ENCODE measurements at regions not wholly inside any gene's neighbourhood (a gene's known extent, or its start where the extent isn't known, plus 50 kb on each side); places are given as distances from the start of the nearest gene placed in this dataset.

DNA sequence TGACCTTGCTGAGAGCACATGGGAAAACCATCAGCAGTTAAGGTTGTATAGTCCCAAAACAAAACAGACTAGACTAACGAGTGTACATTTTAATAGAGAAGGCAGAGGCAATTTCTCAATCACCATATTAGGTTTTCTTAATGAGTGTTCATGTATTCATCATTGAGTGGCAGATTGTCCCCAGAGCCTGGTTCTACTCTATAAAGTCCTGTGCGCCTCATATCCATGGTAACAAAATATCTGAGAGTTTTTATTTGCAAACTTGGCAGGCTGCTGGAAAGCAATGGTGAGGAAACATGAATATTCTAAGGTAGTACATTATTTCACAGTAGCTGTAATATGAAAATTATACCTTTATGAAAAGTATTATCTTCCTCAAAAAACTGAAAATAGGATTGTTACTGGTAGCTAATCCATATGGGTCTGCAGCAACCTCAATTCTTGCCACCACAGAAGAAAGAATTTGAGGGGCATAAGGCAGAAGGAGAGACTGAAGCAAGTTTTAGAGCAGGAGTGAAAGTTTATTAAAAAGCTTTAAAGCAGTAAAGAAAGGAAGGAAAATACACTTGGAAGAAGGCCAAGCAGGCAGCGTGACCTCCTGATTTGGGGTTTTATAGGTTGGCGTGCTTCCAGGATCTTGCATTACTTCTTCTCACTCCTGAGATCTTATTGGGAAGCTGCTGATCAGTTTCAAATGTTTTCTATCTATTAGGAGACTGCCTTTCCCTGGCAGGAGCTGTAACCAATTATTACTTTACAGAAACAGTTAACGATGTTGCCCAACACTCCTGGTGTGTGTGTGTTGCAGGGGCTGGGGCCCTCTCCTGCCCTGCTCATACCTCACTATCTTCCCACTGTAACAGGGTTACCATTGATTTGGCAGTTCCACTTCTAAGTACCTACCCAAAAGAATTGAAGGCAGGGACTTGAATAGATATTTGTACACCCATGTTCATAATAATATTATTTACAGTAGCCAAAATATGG is 154.0 kb upstream of the NUDT4 start:
- Mint-ChIP-seq H3K36me3 (ENCODE audit: low read depth) (peaks cover 3% of the 10 kb centered on the region; the same call in 2 of the 3 replicates), H3K27me3 (ENCODE audit: insufficient read depth, low read depth, poor library complexity) (no peaks in the 10 kb centered on the region), H3K27ac (no peak overlapping the region), H3K4me1 (peaks cover 17% of the 10 kb centered on the region), H3K4me3 (no peak overlapping the region), H3K9me3 (peaks cover 10% of the 10 kb centered on the region; the same call in 2 of the 3 replicates)
- no peaks in the 10 kb centered on the region for H3K27me3 ChIP-seq (ENCODE audit: insufficient read depth)
- H2AFZ ChIP-seq, result no peak overlapping the region
- no peak overlapping the region for H3K27ac ChIP-seq (ENCODE audit: low read depth)
- no peak for ATAC-seq
- H3F3A ChIP-seq (replicated peaks; ENCODE audit: low read depth), result no peaks in the 10 kb centered on the region
- no peaks in the 10 kb centered on the region for H3K9me2 ChIP-seq (ENCODE audit: insufficient read depth)
- TF ChIP-seq, protein P1, sequence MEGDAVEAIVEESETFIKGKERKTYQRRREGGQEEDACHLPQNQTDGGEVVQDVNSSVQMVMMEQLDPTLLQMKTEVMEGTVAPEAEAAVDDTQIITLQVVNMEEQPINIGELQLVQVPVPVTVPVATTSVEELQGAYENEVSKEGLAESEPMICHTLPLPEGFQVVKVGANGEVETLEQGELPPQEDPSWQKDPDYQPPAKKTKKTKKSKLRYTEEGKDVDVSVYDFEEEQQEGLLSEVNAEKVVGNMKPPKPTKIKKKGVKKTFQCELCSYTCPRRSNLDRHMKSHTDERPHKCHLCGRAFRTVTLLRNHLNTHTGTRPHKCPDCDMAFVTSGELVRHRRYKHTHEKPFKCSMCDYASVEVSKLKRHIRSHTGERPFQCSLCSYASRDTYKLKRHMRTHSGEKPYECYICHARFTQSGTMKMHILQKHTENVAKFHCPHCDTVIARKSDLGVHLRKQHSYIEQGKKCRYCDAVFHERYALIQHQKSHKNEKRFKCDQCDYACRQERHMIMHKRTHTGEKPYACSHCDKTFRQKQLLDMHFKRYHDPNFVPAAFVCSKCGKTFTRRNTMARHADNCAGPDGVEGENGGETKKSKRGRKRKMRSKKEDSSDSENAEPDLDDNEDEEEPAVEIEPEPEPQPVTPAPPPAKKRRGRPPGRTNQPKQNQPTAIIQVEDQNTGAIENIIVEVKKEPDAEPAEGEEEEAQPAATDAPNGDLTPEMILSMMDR (conservative IDR thresholded peaks at IDR 0.05; ENCODE audit: low read depth in 2 of 2), result no peak
- TF ChIP-seq, protein P2, sequence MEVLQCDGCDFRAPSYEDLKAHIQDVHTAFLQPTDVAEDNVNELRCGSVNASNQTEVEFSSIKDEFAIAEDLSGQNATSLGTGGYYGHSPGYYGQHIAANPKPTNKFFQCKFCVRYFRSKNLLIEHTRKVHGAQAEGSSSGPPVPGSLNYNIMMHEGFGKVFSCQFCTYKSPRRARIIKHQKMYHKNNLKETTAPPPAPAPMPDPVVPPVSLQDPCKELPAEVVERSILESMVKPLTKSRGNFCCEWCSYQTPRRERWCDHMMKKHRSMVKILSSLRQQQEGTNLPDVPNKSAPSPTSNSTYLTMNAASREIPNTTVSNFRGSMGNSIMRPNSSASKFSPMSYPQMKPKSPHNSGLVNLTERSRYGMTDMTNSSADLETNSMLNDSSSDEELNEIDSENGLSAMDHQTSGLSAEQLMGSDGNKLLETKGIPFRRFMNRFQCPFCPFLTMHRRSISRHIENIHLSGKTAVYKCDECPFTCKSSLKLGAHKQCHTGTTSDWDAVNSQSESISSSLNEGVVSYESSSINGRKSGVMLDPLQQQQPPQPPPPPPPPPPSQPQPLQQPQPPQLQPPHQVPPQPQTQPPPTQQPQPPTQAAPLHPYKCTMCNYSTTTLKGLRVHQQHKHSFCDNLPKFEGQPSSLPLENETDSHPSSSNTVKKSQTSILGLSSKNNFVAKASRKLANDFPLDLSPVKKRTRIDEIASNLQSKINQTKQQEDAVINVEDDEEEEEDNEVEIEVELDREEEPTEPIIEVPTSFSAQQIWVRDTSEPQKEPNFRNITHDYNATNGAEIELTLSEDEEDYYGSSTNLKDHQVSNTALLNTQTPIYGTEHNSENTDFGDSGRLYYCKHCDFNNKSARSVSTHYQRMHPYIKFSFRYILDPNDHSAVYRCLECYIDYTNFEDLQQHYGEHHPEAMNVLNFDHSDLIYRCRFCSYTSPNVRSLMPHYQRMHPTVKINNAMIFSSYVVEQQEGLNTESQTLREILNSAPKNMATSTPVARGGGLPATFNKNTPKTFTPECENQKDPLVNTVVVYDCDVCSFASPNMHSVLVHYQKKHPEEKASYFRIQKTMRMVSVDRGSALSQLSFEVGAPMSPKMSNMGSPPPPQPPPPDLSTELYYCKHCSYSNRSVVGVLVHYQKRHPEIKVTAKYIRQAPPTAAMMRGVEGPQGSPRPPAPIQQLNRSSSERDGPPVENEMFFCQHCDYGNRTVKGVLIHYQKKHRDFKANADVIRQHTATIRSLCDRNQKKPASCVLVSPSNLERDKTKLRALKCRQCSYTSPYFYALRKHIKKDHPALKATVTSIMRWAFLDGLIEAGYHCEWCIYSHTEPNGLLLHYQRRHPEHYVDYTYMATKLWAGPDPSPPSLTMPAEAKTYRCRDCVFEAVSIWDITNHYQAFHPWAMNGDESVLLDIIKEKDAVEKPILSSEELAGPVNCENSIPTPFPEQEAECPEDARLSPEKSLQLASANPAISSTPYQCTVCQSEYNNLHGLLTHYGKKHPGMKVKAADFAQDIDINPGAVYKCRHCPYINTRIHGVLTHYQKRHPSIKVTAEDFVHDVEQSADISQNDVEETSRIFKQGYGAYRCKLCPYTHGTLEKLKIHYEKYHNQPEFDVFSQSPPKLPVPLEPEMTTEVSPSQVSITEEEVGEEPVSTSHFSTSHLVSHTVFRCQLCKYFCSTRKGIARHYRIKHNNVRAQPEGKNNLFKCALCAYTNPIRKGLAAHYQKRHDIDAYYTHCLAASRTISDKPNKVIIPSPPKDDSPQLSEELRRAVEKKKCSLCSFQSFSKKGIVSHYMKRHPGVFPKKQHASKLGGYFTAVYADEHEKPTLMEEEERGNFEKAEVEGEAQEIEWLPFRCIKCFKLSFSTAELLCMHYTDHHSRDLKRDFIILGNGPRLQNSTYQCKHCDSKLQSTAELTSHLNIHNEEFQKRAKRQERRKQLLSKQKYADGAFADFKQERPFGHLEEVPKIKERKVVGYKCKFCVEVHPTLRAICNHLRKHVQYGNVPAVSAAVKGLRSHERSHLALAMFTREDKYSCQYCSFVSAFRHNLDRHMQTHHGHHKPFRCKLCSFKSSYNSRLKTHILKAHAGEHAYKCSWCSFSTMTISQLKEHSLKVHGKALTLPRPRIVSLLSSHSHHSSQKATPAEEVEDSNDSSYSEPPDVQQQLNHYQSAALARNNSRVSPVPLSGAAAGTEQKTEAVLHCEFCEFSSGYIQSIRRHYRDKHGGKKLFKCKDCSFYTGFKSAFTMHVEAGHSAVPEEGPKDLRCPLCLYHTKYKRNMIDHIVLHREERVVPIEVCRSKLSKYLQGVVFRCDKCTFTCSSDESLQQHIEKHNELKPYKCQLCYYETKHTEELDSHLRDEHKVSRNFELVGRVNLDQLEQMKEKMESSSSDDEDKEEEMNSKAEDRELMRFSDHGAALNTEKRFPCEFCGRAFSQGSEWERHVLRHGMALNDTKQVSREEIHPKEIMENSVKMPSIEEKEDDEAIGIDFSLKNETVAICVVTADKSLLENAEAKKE (CRISPR knock-in tag; IDR thresholded peaks at IDR 0.05), result no peak
- TF ChIP-seq, protein P3, sequence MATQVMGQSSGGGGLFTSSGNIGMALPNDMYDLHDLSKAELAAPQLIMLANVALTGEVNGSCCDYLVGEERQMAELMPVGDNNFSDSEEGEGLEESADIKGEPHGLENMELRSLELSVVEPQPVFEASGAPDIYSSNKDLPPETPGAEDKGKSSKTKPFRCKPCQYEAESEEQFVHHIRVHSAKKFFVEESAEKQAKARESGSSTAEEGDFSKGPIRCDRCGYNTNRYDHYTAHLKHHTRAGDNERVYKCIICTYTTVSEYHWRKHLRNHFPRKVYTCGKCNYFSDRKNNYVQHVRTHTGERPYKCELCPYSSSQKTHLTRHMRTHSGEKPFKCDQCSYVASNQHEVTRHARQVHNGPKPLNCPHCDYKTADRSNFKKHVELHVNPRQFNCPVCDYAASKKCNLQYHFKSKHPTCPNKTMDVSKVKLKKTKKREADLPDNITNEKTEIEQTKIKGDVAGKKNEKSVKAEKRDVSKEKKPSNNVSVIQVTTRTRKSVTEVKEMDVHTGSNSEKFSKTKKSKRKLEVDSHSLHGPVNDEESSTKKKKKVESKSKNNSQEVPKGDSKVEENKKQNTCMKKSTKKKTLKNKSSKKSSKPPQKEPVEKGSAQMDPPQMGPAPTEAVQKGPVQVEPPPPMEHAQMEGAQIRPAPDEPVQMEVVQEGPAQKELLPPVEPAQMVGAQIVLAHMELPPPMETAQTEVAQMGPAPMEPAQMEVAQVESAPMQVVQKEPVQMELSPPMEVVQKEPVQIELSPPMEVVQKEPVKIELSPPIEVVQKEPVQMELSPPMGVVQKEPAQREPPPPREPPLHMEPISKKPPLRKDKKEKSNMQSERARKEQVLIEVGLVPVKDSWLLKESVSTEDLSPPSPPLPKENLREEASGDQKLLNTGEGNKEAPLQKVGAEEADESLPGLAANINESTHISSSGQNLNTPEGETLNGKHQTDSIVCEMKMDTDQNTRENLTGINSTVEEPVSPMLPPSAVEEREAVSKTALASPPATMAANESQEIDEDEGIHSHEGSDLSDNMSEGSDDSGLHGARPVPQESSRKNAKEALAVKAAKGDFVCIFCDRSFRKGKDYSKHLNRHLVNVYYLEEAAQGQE (IDR thresholded peaks at IDR 0.05; ENCODE audit: unreplicated experiment), result no peak
- TF ChIP-seq CREB1 (CRISPR knock-in tag; IDR thresholded peaks at IDR 0.05; ENCODE audit: low read depth), result no peak
- TF ChIP-seq EZH2 (IDR thresholded peaks at IDR 0.05; ENCODE audit: low read depth, unreplicated experiment), result no peak
- TF ChIP-seq NANOG (IDR thresholded peaks at IDR 0.05; ENCODE audit: borderline replicate concordance), result no peak
- TF ChIP-seq EZH2phosphoT487 (IDR thresholded peaks at IDR 0.05; ENCODE audit: unreplicated experiment), result no peak
- no peak for TF ChIP-seq STAT1 (IDR thresholded peaks at IDR 0.05; ENCODE audit: unreplicated experiment)
- TF ChIP-seq, protein P4, sequence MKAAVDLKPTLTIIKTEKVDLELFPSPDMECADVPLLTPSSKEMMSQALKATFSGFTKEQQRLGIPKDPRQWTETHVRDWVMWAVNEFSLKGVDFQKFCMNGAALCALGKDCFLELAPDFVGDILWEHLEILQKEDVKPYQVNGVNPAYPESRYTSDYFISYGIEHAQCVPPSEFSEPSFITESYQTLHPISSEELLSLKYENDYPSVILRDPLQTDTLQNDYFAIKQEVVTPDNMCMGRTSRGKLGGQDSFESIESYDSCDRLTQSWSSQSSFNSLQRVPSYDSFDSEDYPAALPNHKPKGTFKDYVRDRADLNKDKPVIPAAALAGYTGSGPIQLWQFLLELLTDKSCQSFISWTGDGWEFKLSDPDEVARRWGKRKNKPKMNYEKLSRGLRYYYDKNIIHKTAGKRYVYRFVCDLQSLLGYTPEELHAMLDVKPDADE (IDR thresholded peaks at IDR 0.05), result no peak
- TF ChIP-seq POLR2AphosphoS5 (IDR thresholded peaks at IDR 0.05; ENCODE audit: low read depth), result no peak
- no peak for TF ChIP-seq ZNF331 (CRISPR knock-in tag; IDR thresholded peaks at IDR 0.05; ENCODE audit: low read depth)
- no peak for TF ChIP-seq ZNF114 (CRISPR knock-in tag; IDR thresholded peaks at IDR 0.05)
- H3K36me3 ChIP-seq (ENCODE audit: insufficient read depth), result no peaks in the 10 kb centered on the region
- H3K4me3 ChIP-seq, result no peak overlapping the region
- no peaks in the 10 kb centered on the region for H4K20me1 ChIP-seq (replicated peaks; ENCODE audit: insufficient read depth)
- H3K4me1 ChIP-seq (ENCODE audit: insufficient read depth), result peaks cover 10% of the 10 kb centered on the region; the same call in 1 of the 2 replicates
- no peak overlapping the region for H3K4me2 ChIP-seq
- H3K79me2 ChIP-seq (replicated peaks; ENCODE audit: insufficient read depth), result no peaks in the 10 kb centered on the region
- DNase-seq (ENCODE audit: low spot score), result no peak
